ENCODE measurements at regions not wholly inside any gene's neighbourhood (a gene's known extent, or its start where the extent isn't known, plus 50 kb on each side); places are given as distances from the start of the nearest gene placed in this dataset.

DNA sequence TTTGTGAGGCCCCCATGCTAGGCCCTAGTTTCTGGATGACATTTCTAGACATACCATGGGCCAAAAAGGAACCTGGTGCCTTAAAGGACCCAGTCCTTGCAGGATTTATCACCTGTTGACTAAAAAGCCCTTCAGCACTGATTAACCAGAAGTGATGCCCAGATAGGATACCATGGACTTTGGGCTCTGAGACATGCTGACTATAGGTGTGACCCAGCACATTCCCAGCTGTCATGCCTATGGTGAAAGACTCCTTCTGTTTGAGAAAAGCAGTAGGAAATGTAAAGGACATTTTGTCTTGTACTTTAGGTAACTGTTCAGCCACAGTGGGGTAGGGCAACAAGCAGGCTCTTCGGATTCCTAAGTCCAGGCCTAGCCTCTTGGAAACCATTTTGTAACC, 724.2 kb downstream of the CD109 start:
- Histone ChIP-seq H3K9me3 (ENCODE audit: control extremely low read depth in 1 of 3, control insufficient read depth in 2 of 3, insufficient read depth in 1 of 3, low read length in 2 of 3) (peaks cover 0 to 3% (median 0%) of the 10 kb centered on the region in 3 donors), H3K36me3 (replicated peaks in 1 of 2; ENCODE audit: control extremely low read depth in 1 of 2, control insufficient read depth in 1 of 2, extremely low read depth in 1 of 2, insufficient read depth in 2 of 2, low read length in 1 of 2) (no peaks in the 10 kb centered on the region), H3K4me1 (ENCODE audit: control insufficient read depth in 2 of 2, insufficient read depth in 2 of 2, low read length in 2 of 2) (no peaks in the 10 kb centered on the region), H3K9ac (ENCODE audit: low read length) (no peak overlapping the region), H2AFZ (ENCODE audit: insufficient read depth, low read depth, low read length, poor library complexity, severe bottlenecking) (no peak overlapping the region), H3K4me3 (ENCODE audit: control extremely low read depth in 1 of 5, extremely low read depth in 1 of 5, insufficient read depth in 1 of 5, low read depth in 2 of 5, low read length in 4 of 5) (no peak overlapping the region), H3K27me3 (replicated peaks in 1 of 4; ENCODE audit: control extremely low read depth in 1 of 4, control insufficient read depth in 3 of 4, insufficient read depth in 4 of 4, low read length in 3 of 4) (no peaks in the 10 kb centered on the region), H3K4me2 (replicated peaks; ENCODE audit: low read depth, low read length, poor library complexity, severe bottlenecking) (no peak overlapping the region), H3K79me2 (ENCODE audit: control insufficient read depth, insufficient read depth, low read length) (no peaks in the 10 kb centered on the region), H4K20me1 (ENCODE audit: control insufficient read depth, insufficient read depth, low read length, poor library complexity, severe bottlenecking) (no peaks in the 10 kb centered on the region), H3K27ac (ENCODE audit: low read length in 2 of 2) (no peak overlapping the region)
- Mint-ChIP-seq H3K4me3 (no peak overlapping the region), H3K27ac (no peak overlapping the region), H3K9me3 (ENCODE audit: insufficient read depth) (peaks cover 2% of the 10 kb centered on the region), H3K27me3 (no peaks in the 10 kb centered on the region), H3K4me1 (no peaks in the 10 kb centered on the region)
- DNase-seq: no peak
- POLR2A ChIA-PET: no interaction called here
- TF ChIP-seq, protein P1, sequence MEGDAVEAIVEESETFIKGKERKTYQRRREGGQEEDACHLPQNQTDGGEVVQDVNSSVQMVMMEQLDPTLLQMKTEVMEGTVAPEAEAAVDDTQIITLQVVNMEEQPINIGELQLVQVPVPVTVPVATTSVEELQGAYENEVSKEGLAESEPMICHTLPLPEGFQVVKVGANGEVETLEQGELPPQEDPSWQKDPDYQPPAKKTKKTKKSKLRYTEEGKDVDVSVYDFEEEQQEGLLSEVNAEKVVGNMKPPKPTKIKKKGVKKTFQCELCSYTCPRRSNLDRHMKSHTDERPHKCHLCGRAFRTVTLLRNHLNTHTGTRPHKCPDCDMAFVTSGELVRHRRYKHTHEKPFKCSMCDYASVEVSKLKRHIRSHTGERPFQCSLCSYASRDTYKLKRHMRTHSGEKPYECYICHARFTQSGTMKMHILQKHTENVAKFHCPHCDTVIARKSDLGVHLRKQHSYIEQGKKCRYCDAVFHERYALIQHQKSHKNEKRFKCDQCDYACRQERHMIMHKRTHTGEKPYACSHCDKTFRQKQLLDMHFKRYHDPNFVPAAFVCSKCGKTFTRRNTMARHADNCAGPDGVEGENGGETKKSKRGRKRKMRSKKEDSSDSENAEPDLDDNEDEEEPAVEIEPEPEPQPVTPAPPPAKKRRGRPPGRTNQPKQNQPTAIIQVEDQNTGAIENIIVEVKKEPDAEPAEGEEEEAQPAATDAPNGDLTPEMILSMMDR (IDR thresholded peaks at IDR 0.05): no peak
- TF ChIP-seq EZH2 (IDR thresholded peaks at IDR 0.05; ENCODE audit: borderline replicate concordance, insufficient read depth, low read depth, low read length, poor library complexity, severe bottlenecking): no peak
- ATAC-seq (ENCODE audit: low read depth): no peak
- intact Hi-C loops (cut with micrococcal nuclease): no loop called here
- CTCF ChIA-PET: no interaction called here
- 88% methylated on average over 1 of the region's 1 CpG for WGBS (ENCODE audit: insufficient coverage)

DNA sequence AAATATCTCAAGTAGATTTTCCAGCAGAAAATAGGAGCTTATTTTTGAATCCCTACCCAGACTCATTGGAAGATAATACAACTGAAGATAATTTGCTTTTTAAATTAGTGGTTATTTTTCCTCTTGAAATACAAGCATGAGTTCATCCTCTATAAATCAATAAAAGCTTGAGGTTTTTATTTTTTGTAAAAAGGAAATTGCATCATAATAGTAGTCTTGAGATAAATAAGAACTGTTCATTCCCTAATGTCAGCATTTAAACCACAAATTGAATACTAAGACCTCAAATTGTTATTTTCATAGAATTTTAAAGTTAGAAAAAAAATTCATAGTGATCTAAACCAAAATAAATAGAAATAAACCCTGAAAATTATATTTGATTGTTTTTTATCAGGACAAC, 719.1 kb downstream of the CD109 start:
- TF ChIP-seq, protein P1 (IDR thresholded peaks at IDR 0.05): no peak
- no peak for TF ChIP-seq EZH2 (IDR thresholded peaks at IDR 0.05; ENCODE audit: borderline replicate concordance, insufficient read depth, low read depth, low read length, poor library complexity, severe bottlenecking)
- no peak overlapping the region for H3K9ac ChIP-seq (ENCODE audit: low read length)
- Mint-ChIP-seq H3K27me3 (no peaks in the 10 kb centered on the region), H3K9me3 (ENCODE audit: insufficient read depth) (no peaks in the 10 kb centered on the region), H3K27ac (no peak overlapping the region), H3K4me3 (no peak overlapping the region), H3K4me1 (no peaks in the 10 kb centered on the region)
- H3K9me3 ChIP-seq (ENCODE audit: control extremely low read depth in 1 of 3, control insufficient read depth in 2 of 3, insufficient read depth in 1 of 3, low read length in 2 of 3): no peaks in the 10 kb centered on the region
- no peak overlapping the region for H3K27ac ChIP-seq (ENCODE audit: low read length in 2 of 2)
- H3K27me3 ChIP-seq (replicated peaks in 1 of 4; ENCODE audit: control extremely low read depth in 1 of 4, control insufficient read depth in 3 of 4, insufficient read depth in 4 of 4, low read length in 3 of 4): no peaks in the 10 kb centered on the region
- CTCF ChIA-PET: no interaction called here
- H4K20me1 ChIP-seq (ENCODE audit: control insufficient read depth, insufficient read depth, low read length, poor library complexity, severe bottlenecking): no peaks in the 10 kb centered on the region
- intact Hi-C loops (cut with micrococcal nuclease): no loop called here
- ATAC-seq (ENCODE audit: low read depth) (no peak), DNase-seq (no peak)
- H3K4me2 ChIP-seq (replicated peaks; ENCODE audit: low read depth, low read length, poor library complexity, severe bottlenecking): no peak overlapping the region
- POLR2A ChIA-PET: no interaction called here
- no peaks in the 10 kb centered on the region for H3K79me2 ChIP-seq (ENCODE audit: control insufficient read depth, insufficient read depth, low read length)
- H3K4me3 ChIP-seq (ENCODE audit: control extremely low read depth in 1 of 5, extremely low read depth in 1 of 5, insufficient read depth in 1 of 5, low read depth in 2 of 5, low read length in 4 of 5): no peak overlapping the region
- H3K36me3 ChIP-seq (replicated peaks in 1 of 2; ENCODE audit: control extremely low read depth in 1 of 2, control insufficient read depth in 1 of 2, extremely low read depth in 1 of 2, insufficient read depth in 2 of 2, low read length in 1 of 2): no peaks in the 10 kb centered on the region
- H2AFZ ChIP-seq (ENCODE audit: insufficient read depth, low read depth, low read length, poor library complexity, severe bottlenecking): no peak overlapping the region
- H3K4me1 ChIP-seq (ENCODE audit: control insufficient read depth in 2 of 2, insufficient read depth in 2 of 2, low read length in 2 of 2): no peaks in the 10 kb centered on the region
